ENCODE measurements at regions not wholly inside any gene's neighbourhood (a gene's known extent, or its start where the extent isn't known, plus 50 kb on each side); places are given as distances from the start of the nearest gene placed in this dataset.
A peak's percentile ranks its signal among the peaks of the same experiment; 100 is the strongest.

GRCh38 chr1:234999513-234999940 is 129.1 kb downstream of the TOMM20 start:
- intact Hi-C loops (cut with DNase I) = loop anchor here (10.0 kb wide), 1 partner anchor 65 kb away; no protein-coding TSS in a partner anchor
- TF ChIP-seq, protein P1, sequence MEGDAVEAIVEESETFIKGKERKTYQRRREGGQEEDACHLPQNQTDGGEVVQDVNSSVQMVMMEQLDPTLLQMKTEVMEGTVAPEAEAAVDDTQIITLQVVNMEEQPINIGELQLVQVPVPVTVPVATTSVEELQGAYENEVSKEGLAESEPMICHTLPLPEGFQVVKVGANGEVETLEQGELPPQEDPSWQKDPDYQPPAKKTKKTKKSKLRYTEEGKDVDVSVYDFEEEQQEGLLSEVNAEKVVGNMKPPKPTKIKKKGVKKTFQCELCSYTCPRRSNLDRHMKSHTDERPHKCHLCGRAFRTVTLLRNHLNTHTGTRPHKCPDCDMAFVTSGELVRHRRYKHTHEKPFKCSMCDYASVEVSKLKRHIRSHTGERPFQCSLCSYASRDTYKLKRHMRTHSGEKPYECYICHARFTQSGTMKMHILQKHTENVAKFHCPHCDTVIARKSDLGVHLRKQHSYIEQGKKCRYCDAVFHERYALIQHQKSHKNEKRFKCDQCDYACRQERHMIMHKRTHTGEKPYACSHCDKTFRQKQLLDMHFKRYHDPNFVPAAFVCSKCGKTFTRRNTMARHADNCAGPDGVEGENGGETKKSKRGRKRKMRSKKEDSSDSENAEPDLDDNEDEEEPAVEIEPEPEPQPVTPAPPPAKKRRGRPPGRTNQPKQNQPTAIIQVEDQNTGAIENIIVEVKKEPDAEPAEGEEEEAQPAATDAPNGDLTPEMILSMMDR (IDR thresholded peaks at IDR 0.05) = no peak
- H3K27ac ChIP-seq = no peak overlapping the region
- no peak for ATAC-seq
- H3K9me3 ChIP-seq = no peaks in the 10 kb centered on the region
- peaks cover 24% of the 10 kb centered on the region for H3K4me1 ChIP-seq
- H3K27me3 ChIP-seq = no peaks in the 10 kb centered on the region
- no peak for DNase-seq
- no peak overlapping the region for H3K4me3 ChIP-seq
- H3K36me3 ChIP-seq = no peaks in the 10 kb centered on the region

DNA sequence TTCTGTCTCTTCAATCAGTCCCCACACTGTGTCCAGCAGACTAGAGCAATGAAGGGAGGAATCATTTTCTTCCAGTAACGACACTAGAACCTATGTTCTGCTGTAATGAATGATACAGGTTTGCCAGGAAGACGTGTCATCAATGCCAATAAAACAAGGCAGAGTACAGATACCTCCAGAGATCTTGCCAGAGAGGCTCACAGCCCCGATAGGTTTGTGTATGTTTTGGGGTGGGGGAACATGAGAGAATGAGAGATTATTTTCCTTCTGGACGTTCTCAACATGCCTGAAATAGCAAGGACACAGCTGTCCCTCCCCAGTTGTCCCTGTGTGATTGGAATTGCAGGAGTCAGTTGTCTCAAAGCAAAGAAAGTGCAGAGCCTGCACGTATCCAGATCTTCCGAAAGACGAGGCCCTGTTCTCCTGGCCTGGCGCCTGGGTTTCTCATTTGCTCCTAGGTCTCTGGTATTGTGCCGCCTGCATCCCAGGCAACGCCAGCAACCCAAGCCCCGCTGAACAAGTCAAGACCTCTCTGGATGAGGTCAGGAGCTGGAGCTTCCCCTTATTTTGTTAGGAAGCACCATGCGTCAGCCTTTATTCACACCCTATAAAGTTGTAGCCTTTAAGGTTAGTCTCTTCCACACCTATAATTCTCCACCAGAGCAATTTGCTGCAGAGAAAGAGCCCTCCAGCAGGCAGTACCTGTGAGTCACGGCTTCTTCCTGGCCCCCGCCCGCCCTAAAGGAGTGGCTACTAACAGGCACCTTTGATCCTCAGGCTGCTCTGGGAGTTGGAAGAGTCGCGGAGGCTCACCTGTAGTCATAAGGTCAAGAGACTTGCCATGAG is 130.5 kb downstream of the TOMM20 start:
- no peaks in the 10 kb centered on the region for H3K27me3 ChIP-seq
- ATAC-seq (peak; percentile 31), DNase-seq (no peak)
- H3K4me3 ChIP-seq = no peak overlapping the region
- peaks cover 24% of the 10 kb centered on the region for H3K4me1 ChIP-seq
- TF ChIP-seq, protein P1 (IDR thresholded peaks at IDR 0.05) = no peak
- peak overlapping the region; percentile 52 for H3K27ac ChIP-seq
- intact Hi-C loops (cut with DNase I) = loop anchor here (10.0 kb wide), 1 partner anchor 67 kb away; no protein-coding TSS in a partner anchor
- no peaks in the 10 kb centered on the region for H3K36me3 ChIP-seq
- no peaks in the 10 kb centered on the region for H3K9me3 ChIP-seq

GRCh38 chr1:234997201-234997895 is 131.3 kb downstream of the TOMM20 start:
- Histone ChIP-seq H3K9me3 (no peaks in the 10 kb centered on the region), H3K4me1 (peaks cover 24% of the 10 kb centered on the region), H3K36me3 (no peaks in the 10 kb centered on the region), H3K4me3 (no peak overlapping the region), H3K27me3 (no peaks in the 10 kb centered on the region), H3K27ac (peak overlapping the region; percentile 52)
- DNase-seq = peak; percentile 93
- ATAC-seq = peak; percentile 91
- intact Hi-C loops (cut with DNase I) = loop anchor here (10.0 kb wide), 1 partner anchor 67 kb away; no protein-coding TSS in a partner anchor
- TF ChIP-seq, protein P1 (IDR thresholded peaks at IDR 0.05) = no peak

GRCh38 chr1:234996245-234996757 is 132.3 kb downstream of the TOMM20 start:
- H3K9me3 ChIP-seq = no peaks in the 10 kb centered on the region
- no peak overlapping the region for H3K4me3 ChIP-seq
- ATAC-seq (no peak), DNase-seq (no peak)
- no peaks in the 10 kb centered on the region for H3K27me3 ChIP-seq
- no peaks in the 10 kb centered on the region for H3K36me3 ChIP-seq
- TF ChIP-seq, protein P1 (IDR thresholded peaks at IDR 0.05) = no peak
- H3K27ac ChIP-seq = no peak overlapping the region
- H3K4me1 ChIP-seq = peaks cover 24% of the 10 kb centered on the region
- intact Hi-C loops (cut with DNase I) = loop anchor here (10.0 kb wide), 1 partner anchor 68 kb away; no protein-coding TSS in a partner anchor

GRCh38 chr1:234994436-234995295 is 134.0 kb downstream of the TOMM20 start:
- no peak overlapping the region for H3K27ac ChIP-seq
- DNase-seq = no peak
- no peak overlapping the region for H3K4me3 ChIP-seq
- H3K36me3 ChIP-seq = no peaks in the 10 kb centered on the region
- no peaks in the 10 kb centered on the region for H3K27me3 ChIP-seq
- TF ChIP-seq, protein P1 (IDR thresholded peaks at IDR 0.05) = no peak
- no peaks in the 10 kb centered on the region for H3K9me3 ChIP-seq
- ATAC-seq = no peak
- H3K4me1 ChIP-seq = peaks cover 24% of the 10 kb centered on the region
- intact Hi-C loops (cut with DNase I) = loop anchor here (10.0 kb wide), 1 partner anchor 70 kb away; no protein-coding TSS in a partner anchor
